ES-I3 (cell line): ENCODE measurements at regions not wholly inside any gene's neighbourhood (a gene's known extent, or its start where the extent isn't known, plus 50 kb on each side); places are given as distances from the start of the nearest gene placed in this dataset.
"Not testable (repeated sequence)": the region's sequence is repeated elsewhere in the genome, so short reads cannot be mapped to it uniquely, and the experiment has no call there.

Experiments used
- H3K36me3 ChIP-seq: 2 replicates; pipeline ENCODE4 v1.6.1; 2013; ENCODE audit warnings: mild to moderate bottlenecking, low read length, control low read depth, moderate library complexity; ENCODE audit not compliant: insufficient read depth
- H3K4me1 ChIP-seq: 2 replicates; pipeline ENCODE4 v1.6.1; 2013; ENCODE audit warnings: mild to moderate bottlenecking, control low read depth, low read length; ENCODE audit not compliant: insufficient read depth
- H3K9ac ChIP-seq: 2 replicates; pipeline ENCODE4 v1.6.1; 2013; ENCODE audit warnings: low read depth, mild to moderate bottlenecking, low read length, moderate library complexity
- H3K9me3 ChIP-seq: 2 replicates; pipeline ENCODE4 v1.6.1; 2013; ENCODE audit warnings: mild to moderate bottlenecking, low read length, moderate library complexity; ENCODE audit not compliant: control insufficient read depth, insufficient read depth

DNA sequence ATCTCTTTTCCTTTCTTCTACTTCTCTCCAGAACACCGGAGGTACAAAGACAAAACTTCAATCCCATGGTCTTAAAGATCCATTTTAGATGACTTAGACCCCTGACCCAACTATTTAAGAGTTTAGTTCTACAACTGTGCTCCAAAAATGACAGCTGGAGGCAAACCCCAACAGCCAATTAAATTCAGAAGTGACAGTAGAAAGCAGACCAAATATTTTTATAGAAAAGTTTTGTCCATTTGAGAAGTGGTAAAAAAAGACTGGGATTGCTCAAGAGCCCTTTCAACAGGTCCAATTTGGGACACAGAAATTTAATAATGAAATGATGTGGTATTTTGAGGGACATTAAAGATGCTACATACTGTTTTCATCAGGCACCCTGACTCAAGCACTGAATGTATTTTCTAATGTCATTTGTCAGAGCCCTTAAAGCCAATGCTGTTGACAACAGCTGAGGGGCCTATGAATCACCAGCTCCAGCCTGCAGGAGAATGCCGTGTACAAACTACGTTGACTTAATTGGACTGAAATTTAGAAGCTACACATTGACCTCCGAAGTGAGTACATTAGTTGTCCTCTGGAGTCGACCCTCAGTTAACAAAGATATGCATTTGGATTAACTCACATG is 147.5 kb upstream of the PIK3R1 start:
- H3K9me3 ChIP-seq = no peaks in the 10 kb centered on the region
- H3K4me1 ChIP-seq = no peaks in the 10 kb centered on the region
- H3K9ac ChIP-seq = no peak overlapping the region
- no peaks in the 10 kb centered on the region for H3K36me3 ChIP-seq

DNA sequence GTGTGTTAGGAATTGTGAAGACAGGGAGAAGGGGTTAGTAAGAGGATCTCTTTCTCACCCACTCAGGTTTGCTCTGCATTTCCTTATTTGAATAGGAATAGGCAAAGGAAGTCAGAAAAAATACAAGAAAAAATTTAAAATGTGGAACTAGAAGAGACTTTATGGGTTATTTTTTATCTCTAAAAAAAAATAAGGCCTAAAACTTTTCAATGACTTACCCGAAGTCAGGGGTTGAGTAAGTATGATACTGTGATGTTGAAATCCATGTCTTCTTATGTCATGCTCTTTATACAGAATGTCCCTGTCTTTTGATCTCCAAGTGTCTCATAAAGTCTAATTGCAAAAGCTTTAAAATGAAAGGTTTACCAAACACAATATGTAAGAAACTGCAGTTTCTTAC is 148.3 kb upstream of the PIK3R1 start:
- H3K9me3 ChIP-seq = no peaks in the 10 kb centered on the region

GRCh38 chr5:68066277-68066955 is 149.1 kb upstream of the PIK3R1 start:
- H3K4me1 ChIP-seq = no peaks in the 10 kb centered on the region
- no peaks in the 10 kb centered on the region for H3K36me3 ChIP-seq
- no peaks in the 10 kb centered on the region for H3K9me3 ChIP-seq
- no peak overlapping the region for H3K9ac ChIP-seq

More for the DNA sequence above, 148.3 kb upstream of the PIK3R1 start:
- H3K4me1 ChIP-seq = no peaks in the 10 kb centered on the region
- no peaks in the 10 kb centered on the region for H3K36me3 ChIP-seq
- no peak overlapping the region for H3K9ac ChIP-seq

- H3K9ac ChIP-seq, H3K36me3 ChIP-seq, H3K9me3 ChIP-seq, H3K4me1 ChIP-seq: not testable (repeated sequence)
These were observed 150.2 kb upstream of the PIK3R1 start for GRCh38 chr5:68065321-68065720.

DNA sequence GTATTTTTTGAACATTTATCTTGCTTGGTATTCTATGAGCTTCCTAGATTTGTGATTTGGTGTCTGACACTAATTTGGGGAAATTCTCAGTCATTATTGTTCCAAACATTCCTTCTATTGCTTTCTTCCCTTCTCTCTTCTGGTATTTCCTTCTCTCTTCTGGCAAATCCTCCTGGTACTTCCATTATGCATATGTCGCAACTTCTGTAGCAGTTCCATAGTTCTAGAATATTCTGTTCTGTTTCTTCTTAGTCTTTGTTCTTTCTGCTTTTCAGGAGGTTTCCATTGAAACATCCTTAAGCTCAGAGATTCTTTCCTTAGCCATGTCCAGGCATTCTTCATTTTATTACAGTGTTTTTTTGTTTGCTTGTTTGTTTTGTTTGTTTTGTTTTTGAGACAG is 155.2 kb upstream of the PIK3R1 start:
- H3K36me3 ChIP-seq = no peaks in the 10 kb centered on the region; the same call in 1 of the 2 replicates
- no peaks in the 10 kb centered on the region for H3K4me1 ChIP-seq
- no peak overlapping the region for H3K9ac ChIP-seq
- H3K9me3 ChIP-seq = no peaks in the 10 kb centered on the region; the same call in 1 of the 2 replicates

GRCh38 chr5:68057191-68057590 is 158.4 kb upstream of the PIK3R1 start:
- Histone ChIP-seq H3K4me1 (peaks cover 4% of the 10 kb centered on the region; the same call in 1 of the 2 replicates), H3K36me3 (no peaks in the 10 kb centered on the region; the same call in 1 of the 2 replicates), H3K9ac (no peak overlapping the region), H3K9me3 (no peaks in the 10 kb centered on the region; the same call in 1 of the 2 replicates)

GRCh38 chr5:68055686-68056085 is 159.9 kb upstream of the PIK3R1 start:
- no peak overlapping the region for H3K9ac ChIP-seq
- no peaks in the 10 kb centered on the region; the same call in 1 of the 2 replicates for H3K9me3 ChIP-seq
- peaks cover 4% of the 10 kb centered on the region; the same call in 1 of the 2 replicates for H3K4me1 ChIP-seq
- H3K36me3 ChIP-seq = no peaks in the 10 kb centered on the region; the same call in 1 of the 2 replicates

DNA sequence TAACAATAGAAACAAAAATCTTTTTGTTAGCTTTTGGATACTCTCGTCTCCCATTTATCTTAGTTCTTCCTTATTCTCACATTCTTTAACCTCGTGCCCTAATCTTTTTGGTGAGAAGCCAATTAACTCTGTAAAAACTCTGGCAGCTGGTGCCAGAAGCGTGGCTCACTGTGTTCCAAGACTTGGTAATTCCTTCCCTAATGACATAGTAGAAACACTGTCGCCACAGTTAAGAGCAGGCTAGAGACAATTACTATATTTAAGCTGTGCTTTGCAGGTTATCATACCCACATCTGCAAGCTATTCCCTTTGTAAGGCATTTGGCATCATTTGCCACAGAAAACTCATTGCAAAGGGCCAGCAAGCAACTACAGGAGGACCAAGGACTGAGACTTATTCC is 160.9 kb upstream of the PIK3R1 start:
- Histone ChIP-seq H3K36me3 (no peaks in the 10 kb centered on the region; the same call in 1 of the 2 replicates), H3K4me1 (peaks cover 4% of the 10 kb centered on the region; the same call in 1 of the 2 replicates), H3K9me3 (peaks cover under 1% of the 10 kb centered on the region; the same call in 1 of the 2 replicates), H3K9ac (no peak overlapping the region)

- no peaks in the 10 kb centered on the region; the same call in 1 of the 2 replicates for H3K36me3 ChIP-seq
- peaks cover 4% of the 10 kb centered on the region; the same call in 1 of the 2 replicates for H3K4me1 ChIP-seq
- H3K9ac ChIP-seq = no peak overlapping the region
- H3K9me3 ChIP-seq = peaks cover 10% of the 10 kb centered on the region
These were observed 162.4 kb upstream of the PIK3R1 start for GRCh38 chr5:68053202-68053601.

- Histone ChIP-seq H3K4me1 (no peaks in the 10 kb centered on the region), H3K36me3 (no peaks in the 10 kb centered on the region), H3K9ac (no peak overlapping the region), H3K9me3 (peaks cover 28% of the 10 kb centered on the region)
These were observed 166.4 kb upstream of the PIK3R1 start for GRCh38 chr5:68049053-68049713.

DNA sequence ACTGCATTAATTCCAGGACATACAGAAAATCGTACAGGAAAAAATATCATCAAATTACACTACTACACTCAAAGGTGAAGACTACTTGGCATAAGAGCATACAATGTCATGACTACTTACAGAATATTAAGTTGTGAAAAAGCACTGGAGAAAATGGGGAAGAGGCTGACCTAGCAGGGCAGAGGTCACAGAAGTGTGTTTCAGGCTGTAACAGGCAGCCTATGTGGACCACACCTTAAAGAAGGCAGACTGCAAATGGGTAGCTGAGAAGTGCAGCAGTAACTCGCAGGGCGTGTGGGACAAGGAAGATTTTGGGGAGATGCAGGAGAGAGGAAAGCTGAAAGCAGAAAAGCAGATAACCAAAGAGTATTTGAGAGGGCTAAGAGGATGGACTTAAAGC is 167.0 kb upstream of the PIK3R1 start:
- H3K9ac ChIP-seq = no peak overlapping the region
- H3K36me3 ChIP-seq = no peaks in the 10 kb centered on the region
- H3K9me3 ChIP-seq = peaks cover 28% of the 10 kb centered on the region
- no peaks in the 10 kb centered on the region for H3K4me1 ChIP-seq

GRCh38 chr5:68048054-68048453 is 167.5 kb upstream of the PIK3R1 start:
- H3K9me3 ChIP-seq = peaks cover 28% of the 10 kb centered on the region
- not testable (repeated sequence) for H3K9ac ChIP-seq, H3K4me1 ChIP-seq, H3K36me3 ChIP-seq

GRCh38 chr5:68047035-68047434 is 168.5 kb upstream of the PIK3R1 start:
- no peaks in the 10 kb centered on the region for H3K36me3 ChIP-seq
- peaks cover 28% of the 10 kb centered on the region for H3K9me3 ChIP-seq
- H3K9ac ChIP-seq = no peak overlapping the region
- peaks cover 4% of the 10 kb centered on the region; the same call in 1 of the 2 replicates for H3K4me1 ChIP-seq

- H3K9ac ChIP-seq = no peak overlapping the region
- peaks cover 10% of the 10 kb centered on the region; the same call in 1 of the 2 replicates for H3K4me1 ChIP-seq
- no peaks in the 10 kb centered on the region for H3K36me3 ChIP-seq
- peaks cover 28% of the 10 kb centered on the region for H3K9me3 ChIP-seq
These were observed 169.1 kb upstream of the PIK3R1 start for GRCh38 chr5:68046445-68046844.
